ENCODE measurements at regions not wholly inside any gene's neighbourhood (a gene's known extent, or its start where the extent isn't known, plus 50 kb on each side); places are given as distances from the start of the nearest gene placed in this dataset.

GRCh38 chr11:32233276-32233675, 142.4 kb downstream of the RCN1 start:
- no peak for TF ChIP-seq CTCF (IDR thresholded peaks at IDR 0.05; ENCODE audit: low read depth, low read length)
- H3K4me3 ChIP-seq (ENCODE audit: low read depth, low read length), result no peak overlapping the region

GRCh38 chr11:32233928-32234327, 143.1 kb downstream of the RCN1 start:
- no peak for TF ChIP-seq CTCF (IDR thresholded peaks at IDR 0.05; ENCODE audit: low read depth, low read length)
- H3K4me3 ChIP-seq (ENCODE audit: low read depth, low read length), result no peak overlapping the region

- H3K4me3 ChIP-seq (ENCODE audit: low read depth, low read length), result no peak overlapping the region
- no peak for TF ChIP-seq CTCF (IDR thresholded peaks at IDR 0.05; ENCODE audit: low read depth, low read length)
Measured at GRCh38 chr11:32244453-32244852, 153.6 kb downstream of the RCN1 start.

- no peak for TF ChIP-seq CTCF (IDR thresholded peaks at IDR 0.05; ENCODE audit: low read depth, low read length)
- no peak overlapping the region for H3K4me3 ChIP-seq (ENCODE audit: low read depth, low read length)
Measured at GRCh38 chr11:32253706-32254105, 162.8 kb downstream of the RCN1 start.

GRCh38 chr11:32255841-32256240, 165.0 kb downstream of the RCN1 start:
- no peak overlapping the region for H3K4me3 ChIP-seq (ENCODE audit: low read depth, low read length)
- no peak for TF ChIP-seq CTCF (IDR thresholded peaks at IDR 0.05; ENCODE audit: low read depth, low read length)

GRCh38 chr11:32256466-32256865, 165.6 kb downstream of the RCN1 start:
- H3K4me3 ChIP-seq (ENCODE audit: low read depth, low read length), result no peak overlapping the region
- TF ChIP-seq CTCF (IDR thresholded peaks at IDR 0.05; ENCODE audit: low read depth, low read length), result no peak

GRCh38 chr11:32259641-32260081, 168.8 kb downstream of the RCN1 start:
- no peak for TF ChIP-seq CTCF (IDR thresholded peaks at IDR 0.05; ENCODE audit: low read depth, low read length)

More at GRCh38 chr11:32259641-32260081, 168.8 kb downstream of the RCN1 start:
- H3K4me3 ChIP-seq (ENCODE audit: low read depth, low read length), result no peak overlapping the region
